BJ (cell line): ENCODE measurements at regions not wholly inside any gene's neighbourhood (a gene's known extent, or its start where the extent isn't known, plus 50 kb on each side); places are given as distances from the start of the nearest gene placed in this dataset.

Experiments used
- CTCF ChIA-PET: fragments of 350-600 bp; formaldehyde crosslinking; extraction: SDS; loops from one replicate; lab custom pipeline; 2021; ENCODE audit warnings: antibody characterized with exemption, inconsistent platforms; lab: Yijun Ruan, JAX
- POLR2A ChIA-PET: fragments of 300-600 bp; sonication (Branson Sonifier 250); formaldehyde crosslinking; extraction: SDS; loops from one replicate; lab custom pipeline; 2021; ENCODE audit warnings: antibody characterized with exemption; lab: Charles Lee
- DNase-seq: peaks from one replicate; pipeline ENCODE4 v3.0.0-alpha.2; 2011; ENCODE audit warnings: low read depth
- H3K27me3 ChIP-seq: 2 replicates; pipeline ENCODE4 v1.6.0; 2011; ENCODE audit warnings: low read length; ENCODE audit not compliant: control insufficient read depth, insufficient read depth
- H3K36me3 ChIP-seq: 2 replicates; pipeline ENCODE4 v1.5.1; 2011; ENCODE audit warnings: low read length; ENCODE audit not compliant: control insufficient read depth, insufficient read depth
- H3K4me3 ChIP-seq: 2 replicates; pipeline ENCODE4 v1.5.1; 2011; ENCODE audit warnings: low read depth, mild to moderate bottlenecking, control low read depth, low read length
- CTCF ChIP-seq: IDR thresholded peaks from 2 replicates; pipeline ENCODE4 v1.5.1; 2011; ENCODE audit warnings: low read depth, mild to moderate bottlenecking, control low read depth, inconsistent platforms, low read length, moderate library complexity; ENCODE audit not compliant: insufficient read depth

- Histone ChIP-seq H3K36me3 (no peaks in the 10 kb centered on the region), H3K4me3 (no peak overlapping the region), H3K27me3 (no peaks in the 10 kb centered on the region)
- DNase-seq = no peak
- CTCF ChIA-PET = no interaction called here
- TF ChIP-seq CTCF = no peak
- POLR2A ChIA-PET = no interaction called here
These were observed 87.2 kb upstream of the CADM1 start for GRCh38 chr11:115591380-115591779.

GRCh38 chr11:115590254-115590653 is 86.0 kb upstream of the CADM1 start:
- TF ChIP-seq CTCF = no peak
- POLR2A ChIA-PET = no interaction called here
- CTCF ChIA-PET = no interaction called here
- no peak overlapping the region for H3K4me3 ChIP-seq
- no peak for DNase-seq
- no peaks in the 10 kb centered on the region for H3K36me3 ChIP-seq
- no peaks in the 10 kb centered on the region for H3K27me3 ChIP-seq

GRCh38 chr11:115587718-115588342 is 83.6 kb upstream of the CADM1 start:
- no peak for DNase-seq
- ChIA-PET POLR2A (no interaction called here), CTCF (no interaction called here)
- Histone ChIP-seq H3K27me3 (no peaks in the 10 kb centered on the region), H3K4me3 (no peak overlapping the region), H3K36me3 (no peaks in the 10 kb centered on the region)
- TF ChIP-seq CTCF = no peak

GRCh38 chr11:115585361-115586024 is 81.3 kb upstream of the CADM1 start:
- no peak for DNase-seq
- POLR2A ChIA-PET = interaction anchor here (0.6 kb wide), 1 partner anchor 16 kb away, joined by 12 read pairs; no protein-coding TSS in a partner anchor
- Histone ChIP-seq H3K4me3 (no peak overlapping the region), H3K36me3 (no peaks in the 10 kb centered on the region), H3K27me3 (peaks cover 1% of the 10 kb centered on the region; the same call in 1 of the 2 replicates)
- no peak for TF ChIP-seq CTCF
- CTCF ChIA-PET = no interaction called here

- TF ChIP-seq CTCF = 0 out of 2 replicates have a peak, but pooled peaks have one; percentile 16
- H3K27me3 ChIP-seq = peaks cover 2% of the 10 kb centered on the region; the same call in 1 of the 2 replicates
- no peak for DNase-seq
These were observed 77.8 kb upstream of the CADM1 start for GRCh38 chr11:115581871-115582639.

More at GRCh38 chr11:115581871-115582639, 77.8 kb upstream of the CADM1 start:
- ChIA-PET POLR2A (no interaction called here), CTCF (no interaction called here)
- Histone ChIP-seq H3K36me3 (no peaks in the 10 kb centered on the region), H3K4me3 (no peak overlapping the region)
